Pancreas (tissue), 10 donors: ENCODE measurements at regions not wholly inside any gene's neighbourhood (a gene's known extent, or its start where the extent isn't known, plus 50 kb on each side); places are given as distances from the start of the nearest gene placed in this dataset.

Source experiments
- ATAC-seq, 4 donors: fragments of 200-7000 bp; cut with Tn5 transposase; one replicate each; pipeline versions ENCODE4 v1.8.0 to v1.9.1; 2020; ENCODE audit warnings: mild to moderate bottlenecking in 4 of 4, moderate library complexity in 4 of 4
- DNase-seq, 6 donors: peaks; one replicate each; pipeline ENCODE4 v3.0.0-alpha.2; 2020
- FAIRE-seq: peaks from 2 replicates; lab custom pipeline; 2012; peaks lifted over from hg19 to GRCh38; lab: Jason Lieb, UNC
- H3K27ac ChIP-seq, 4 donors: fragments of 200-600 bp; sonication (generic); 1 replicate in 3 of 4; 2 replicates in 1 of 4; pipeline versions ENCODE4 v1.5.0 to v1.8.0; 2020
- H3K27me3 ChIP-seq, 4 donors: fragments of 200-600 bp; one replicate each; pipeline ENCODE4 v1.8.0; 2021
- H3K36me3 ChIP-seq, 3 donors: fragments of 200-600 bp; sonication (generic) in 1 of 3; one replicate each; pipeline versions ENCODE4 v1.5.0 to v1.8.0; 2020 to 2021
- H3K4me1 ChIP-seq, 3 donors: fragments of 200-600 bp; one replicate each; pipeline ENCODE4 v1.8.0; 2021
- H3K4me3 ChIP-seq, 4 donors: fragments of 200-600 bp; sonication (generic) in 2 of 4; one replicate each; pipeline versions ENCODE4 v1.5.0 to v1.8.0; 2020 to 2021
- H3K9me3 ChIP-seq, 4 donors: fragments of 200-600 bp; one replicate each; pipeline ENCODE4 v1.8.0; 2021
- WGBS, 2 donors: extraction: QIAGEN DNeasy Blood & Tissue Kit; methylation state at CpG; one replicate each; pipeline ENCODE4 v1.1.7; 2013; 5-methylcytosine and 5-hydroxymethylcytosine counted together
- intact Hi-C, 3 donors: fragments of 100-400 bp; cut with DNase I; formaldehyde crosslinking; loops; one replicate each; pipeline versions ENCODE4 v1.11.1 to v1.14.2; 2022
- TF ChIP-seq, protein P1 (sequence below), 4 donors: fragments of 200-600 bp; sonication (generic) in 3 of 4; IDR thresholded peaks; one replicate each; pipeline versions ENCODE4 v1.5.0 to v1.8.0; 2021; ENCODE audit warnings: antibody characterized with exemption in 4 of 4
- donor health status: healthy with polysubstance abuse.
- donor health status: DM: no; HTN: no; CAD: no; lungs with moderate emphysema.
- donor health status: DM: no; HTN: no; CAD: no.
- donor health status: control.
- donor health status: control.
- donor health status: Bipolar disorder and iron deficiency.
- donor health status: DM: yes; HTN: yes; CAD: no.
- donor health status: DM: no; HTN: no; CAD: no.
- donor health status: DM: no; HTN: no; CAD: no.
- donor health status: DM: yes; HTN: yes; CAD: no.

DNA sequence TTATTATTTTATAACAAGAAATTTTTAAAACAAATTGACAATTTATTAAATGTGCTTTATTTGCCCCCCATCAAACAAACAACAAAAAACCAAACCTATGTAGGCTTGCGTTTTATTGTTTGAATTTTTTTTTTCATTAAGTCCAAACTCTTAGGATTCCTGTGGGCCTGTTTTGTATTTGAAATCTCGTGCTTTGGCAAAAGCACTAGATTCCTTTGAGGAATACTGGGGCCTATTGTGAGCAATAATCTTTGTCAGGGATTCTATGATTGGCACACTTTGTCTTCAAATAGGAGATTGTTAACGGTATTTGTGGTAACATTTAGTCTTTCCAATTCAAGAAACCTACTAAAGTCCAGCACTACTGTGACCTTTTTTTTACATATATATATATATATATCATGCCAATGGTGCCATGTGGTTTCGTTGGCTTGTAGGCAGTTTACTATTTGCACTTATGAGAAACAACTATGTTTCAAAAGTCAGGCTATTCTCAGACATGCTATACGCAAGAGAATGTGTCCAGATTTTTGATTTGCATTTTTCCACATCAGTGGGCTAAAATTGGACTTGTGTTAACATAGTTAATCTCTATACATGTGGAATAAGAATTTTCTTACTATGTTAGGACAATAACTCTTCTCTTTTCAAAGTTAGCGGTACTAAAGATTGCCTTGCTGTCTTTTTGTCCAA is 70.4 kb upstream of the GREM2 start:
- H3K27me3 ChIP-seq = no peaks in the 10 kb centered on the region
- FAIRE-seq (no peak), DNase-seq (no peak), ATAC-seq (no peak)
- intact Hi-C loops = no loop called here
- H3K4me3 ChIP-seq = no peak overlapping the region
- no peaks in the 10 kb centered on the region for H3K4me1 ChIP-seq
- 38 to 52% methylated on average over 6 of the region's 6 CpGs for WGBS, 2 donors
- TF ChIP-seq, protein P1, sequence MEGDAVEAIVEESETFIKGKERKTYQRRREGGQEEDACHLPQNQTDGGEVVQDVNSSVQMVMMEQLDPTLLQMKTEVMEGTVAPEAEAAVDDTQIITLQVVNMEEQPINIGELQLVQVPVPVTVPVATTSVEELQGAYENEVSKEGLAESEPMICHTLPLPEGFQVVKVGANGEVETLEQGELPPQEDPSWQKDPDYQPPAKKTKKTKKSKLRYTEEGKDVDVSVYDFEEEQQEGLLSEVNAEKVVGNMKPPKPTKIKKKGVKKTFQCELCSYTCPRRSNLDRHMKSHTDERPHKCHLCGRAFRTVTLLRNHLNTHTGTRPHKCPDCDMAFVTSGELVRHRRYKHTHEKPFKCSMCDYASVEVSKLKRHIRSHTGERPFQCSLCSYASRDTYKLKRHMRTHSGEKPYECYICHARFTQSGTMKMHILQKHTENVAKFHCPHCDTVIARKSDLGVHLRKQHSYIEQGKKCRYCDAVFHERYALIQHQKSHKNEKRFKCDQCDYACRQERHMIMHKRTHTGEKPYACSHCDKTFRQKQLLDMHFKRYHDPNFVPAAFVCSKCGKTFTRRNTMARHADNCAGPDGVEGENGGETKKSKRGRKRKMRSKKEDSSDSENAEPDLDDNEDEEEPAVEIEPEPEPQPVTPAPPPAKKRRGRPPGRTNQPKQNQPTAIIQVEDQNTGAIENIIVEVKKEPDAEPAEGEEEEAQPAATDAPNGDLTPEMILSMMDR (IDR thresholded peaks at IDR 0.05) = no peak
- H3K27ac ChIP-seq = no peak overlapping the region
- no peaks in the 10 kb centered on the region for H3K9me3 ChIP-seq
- H3K36me3 ChIP-seq = no peaks in the 10 kb centered on the region

DNA sequence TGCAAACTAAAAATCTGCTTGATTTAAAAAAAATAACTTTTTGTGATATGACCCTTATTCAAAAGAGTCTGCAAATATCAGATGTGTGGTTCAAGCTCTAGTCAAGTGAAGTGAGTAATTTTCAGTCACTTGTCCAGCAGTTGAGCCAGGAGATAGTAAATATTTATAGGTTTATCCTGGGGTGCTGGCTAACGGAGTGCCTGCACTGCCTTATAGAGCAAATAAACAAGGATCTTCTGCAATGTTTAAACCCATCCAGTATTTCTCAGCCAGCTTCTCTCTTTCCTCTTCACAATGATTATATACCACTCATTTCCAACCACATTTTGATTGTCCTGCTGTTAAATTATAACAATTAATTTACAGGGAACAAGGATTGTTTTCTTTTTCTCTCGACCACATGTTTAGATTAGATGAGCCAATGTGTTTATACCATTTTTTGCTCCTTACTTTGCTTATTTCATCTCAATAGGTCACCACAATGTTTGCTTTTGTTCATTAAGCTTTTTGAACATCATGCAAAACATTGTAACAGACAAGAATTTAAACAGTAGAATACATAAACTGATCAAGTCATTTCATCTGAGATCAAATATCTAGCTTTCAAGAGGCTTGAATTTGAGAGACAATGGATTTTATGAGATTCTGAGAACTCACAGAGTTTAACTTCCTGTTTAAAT is 60.3 kb upstream of the GREM2 start:
- intact Hi-C loops = no loop called here
- no peak for DNase-seq
- Histone ChIP-seq H3K36me3 (no peaks in the 10 kb centered on the region), H3K4me1 (no peaks in the 10 kb centered on the region), H3K9me3 (no peaks in the 10 kb centered on the region), H3K4me3 (no peak overlapping the region), H3K27me3 (no peaks in the 10 kb centered on the region), H3K27ac (no peak overlapping the region)
- TF ChIP-seq, protein P1 (IDR thresholded peaks at IDR 0.05) = no peak
- WGBS, 2 donors = 35 to 39% methylated on average over 2 of the region's 2 CpGs
- no peak for FAIRE-seq
- ATAC-seq = no peak

DNA sequence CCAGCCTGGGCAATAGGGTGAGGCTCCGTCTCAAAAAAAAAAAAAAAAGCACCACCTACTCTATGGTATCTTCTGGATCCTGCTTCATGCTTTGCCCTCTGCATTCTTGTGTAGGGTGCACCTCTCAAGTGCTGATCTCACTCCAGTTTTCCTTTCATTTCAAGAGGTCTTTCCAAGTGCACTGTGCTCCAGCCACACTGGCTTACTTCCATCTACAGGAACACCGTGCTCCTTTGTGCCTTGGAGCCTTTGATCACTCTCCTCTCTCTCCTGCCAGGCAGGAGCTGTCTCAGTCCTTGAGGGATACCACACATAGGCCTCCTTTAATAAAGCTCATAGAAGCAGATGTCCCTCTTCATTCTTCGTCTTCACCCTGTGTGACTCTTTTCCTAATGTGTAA is 55.4 kb upstream of the GREM2 start:
- WGBS, 2 donors = 63 to 66% methylated on average over 2 to 3 of the region's 3 CpGs
- TF ChIP-seq, protein P1 (IDR thresholded peaks at IDR 0.05) = no peak
- Histone ChIP-seq H3K4me1 (no peaks in the 10 kb centered on the region), H3K27me3 (no peaks in the 10 kb centered on the region), H3K9me3 (no peaks in the 10 kb centered on the region), H3K4me3 (no peak overlapping the region), H3K27ac (no peak overlapping the region), H3K36me3 (no peaks in the 10 kb centered on the region)
- DNase-seq = no peak
- intact Hi-C loops = no loop called here
- no peak for FAIRE-seq
- no peak for ATAC-seq

DNA sequence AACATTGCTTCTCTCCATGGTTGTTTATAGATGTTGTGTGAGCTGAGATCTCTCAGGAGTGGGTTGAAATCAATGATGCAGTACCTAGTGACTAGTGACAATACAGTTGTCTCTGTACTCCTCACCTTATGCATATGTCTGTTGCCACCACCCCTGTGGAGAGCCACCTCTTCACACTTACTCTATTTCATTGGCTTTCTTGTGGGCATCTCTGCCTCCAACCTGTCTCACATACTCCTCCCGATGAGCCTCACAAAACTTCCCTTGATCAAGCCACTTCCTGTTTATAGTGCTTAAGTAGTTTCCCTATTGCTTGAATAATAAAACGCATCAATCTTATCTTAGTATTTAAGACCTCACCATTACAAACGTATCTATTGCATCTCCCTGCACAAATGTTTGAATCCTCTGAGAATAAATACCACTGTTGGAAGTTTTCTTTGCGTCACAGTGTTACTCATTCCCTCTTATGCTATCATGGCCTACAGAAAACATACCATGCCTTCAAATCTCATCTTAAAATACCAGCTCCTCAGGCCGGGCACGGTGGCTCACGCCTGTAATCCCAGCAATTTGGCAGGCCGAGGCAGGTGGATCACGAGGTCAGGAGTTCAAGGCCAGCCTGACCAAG is 54.7 kb upstream of the GREM2 start:
- ATAC-seq (no peak), FAIRE-seq (no peak), DNase-seq (no peak)
- no peaks in the 10 kb centered on the region for H3K27me3 ChIP-seq
- H3K4me1 ChIP-seq = no peaks in the 10 kb centered on the region
- no peak overlapping the region for H3K4me3 ChIP-seq
- intact Hi-C loops = no loop called here
- TF ChIP-seq, protein P1 (IDR thresholded peaks at IDR 0.05) = no peak
- whole genome bisulfite sequencing, 2 donors = 57 to 79% methylated on average over 9 of the region's 9 CpGs
- no peaks in the 10 kb centered on the region for H3K9me3 ChIP-seq
- no peaks in the 10 kb centered on the region for H3K36me3 ChIP-seq
- H3K27ac ChIP-seq = no peak overlapping the region
